Naive thymus-derived CD4-positive, alpha-beta T cell (primary cell): ENCODE measurements at regions not wholly inside any gene's neighbourhood (a gene's known extent, or its start where the extent isn't known, plus 50 kb on each side); places are given as distances from the start of the nearest gene placed in this dataset.

Experiments used
- ATAC-seq: fragments of 150-1000 bp; cut with Tn5 transposase; 2 replicates; pipeline ENCODE4 v1.10.0; 2021; ENCODE audit warnings: mild to moderate bottlenecking, moderate library complexity
- CTCF ChIA-PET: fragments of 350-600 bp; sonication (Branson Sonifier 250); formaldehyde crosslinking; loops from one replicate; lab custom pipeline; 2021; ENCODE audit warnings: antibody characterized with exemption; lab: Charles Lee
- POLR2A ChIA-PET: fragments of 350-600 bp; sonication (Branson Sonifier 250); formaldehyde crosslinking; loops from one replicate; lab custom pipeline; 2021; ENCODE audit warnings: antibody characterized with exemption, inconsistent platforms; lab: Charles Lee
- DNase-seq, 9 donors: peaks; one replicate each; pipeline versions ENCODE4 v3.0.0 to v3.0.0-alpha.2; 2020 to 2022; ENCODE audit warnings: mixed read lengths in 1 of 9
- H3K27ac ChIP-seq: one replicate; pipeline ENCODE4 v1.7.0; 2013; ENCODE audit warnings: mild to moderate bottlenecking, low read depth, low read length, moderate library complexity
- H3K27me3 ChIP-seq, 2 donors: one replicate each; pipeline ENCODE4 v1.7.0; 2013; ENCODE audit warnings: low read length in 2 of 2, mild to moderate bottlenecking in 2 of 2, moderate library complexity in 2 of 2; ENCODE audit not compliant: control insufficient read depth in 2 of 2, insufficient read depth in 2 of 2
- H3K36me3 ChIP-seq, 3 experiments: 1 replicate in 2 of 3; 2 replicates in 1 of 3; pipeline ENCODE4 v1.7.0; 2013; ENCODE audit warnings: low read length in 3 of 3, mild to moderate bottlenecking in 3 of 3, moderate library complexity in 1 of 3; ENCODE audit not compliant: insufficient read depth in 3 of 3, control insufficient read depth in 2 of 3
- H3K4me1 ChIP-seq, 2 donors: one replicate each; pipeline ENCODE4 v1.7.0; 2013; ENCODE audit warnings: low read length in 2 of 2, mild to moderate bottlenecking in 2 of 2, moderate library complexity in 1 of 2; ENCODE audit not compliant: control insufficient read depth in 2 of 2, insufficient read depth in 2 of 2
- H3K4me3 ChIP-seq: 2 replicates; pipeline ENCODE4 v1.7.0; 2013; ENCODE audit warnings: mild to moderate bottlenecking, low read length
- H3K9me3 ChIP-seq, 3 experiments: 1 replicate in 2 of 3; 2 replicates in 1 of 3; pipeline ENCODE4 v1.7.0; 2013; ENCODE audit warnings: low read length in 3 of 3; ENCODE audit not compliant: control insufficient read depth in 2 of 3
- H3K27ac Mint-ChIP-seq, 9 donors: one replicate each; pipeline ENCODE4 v1.8.0; 2020 to 2022; ENCODE audit warnings: mixed read lengths in 9 of 9, mild to moderate bottlenecking in 8 of 9, moderate library complexity in 5 of 9, inconsistent platforms in 2 of 9
- H3K27me3 Mint-ChIP-seq, 5 donors: one replicate each; pipeline ENCODE4 v1.8.0; 2021 to 2022; ENCODE audit warnings: mixed read lengths in 5 of 5, mild to moderate bottlenecking in 1 of 5
- H3K36me3 Mint-ChIP-seq, 5 donors: one replicate each; pipeline ENCODE4 v1.8.0; 2020 to 2022; ENCODE audit warnings: mixed read lengths in 5 of 5, mild to moderate bottlenecking in 3 of 5, inconsistent platforms in 1 of 5
- H3K4me1 Mint-ChIP-seq, 7 donors: one replicate each; pipeline ENCODE4 v1.8.0; 2020 to 2022; ENCODE audit warnings: mixed read lengths in 7 of 7, mild to moderate bottlenecking in 3 of 7, inconsistent platforms in 1 of 7
- H3K4me3 Mint-ChIP-seq, 10 donors: one replicate each; pipeline ENCODE4 v1.8.0; 2020 to 2022; ENCODE audit warnings: mild to moderate bottlenecking in 10 of 10, mixed read lengths in 10 of 10, moderate library complexity in 6 of 10, inconsistent platforms in 2 of 10
- H3K9me3 Mint-ChIP-seq, 11 donors: one replicate each; pipeline ENCODE4 v1.8.0; 2020 to 2022; ENCODE audit warnings: mixed read lengths in 11 of 11, mild to moderate bottlenecking in 4 of 11, inconsistent platforms in 1 of 11, moderate library complexity in 1 of 11
- intact Hi-C, 2 donors: fragments of 100-400 bp; cut with micrococcal nuclease; formaldehyde crosslinking; loops; one replicate each; pipeline ENCODE4 v1.15.1; 2023

GRCh38 chr2:2664989-2665833 lies 334.1 kb upstream of the MYT1L start:
- intact Hi-C loops, result no loop called here
- Mint-ChIP-seq H3K4me1 (no peaks in the 10 kb centered on the region), H3K36me3 (peaks cover 0 to 4% (median 0%) of the 10 kb centered on the region in 5 donors)

GRCh38 chr2:2663401-2664036 lies 332.4 kb upstream of the MYT1L start:
- Histone ChIP-seq H3K9me3 (peaks cover 0 to 6% (median 0%) of the 10 kb centered on the region in 3 experiments), H3K4me3 (no peak overlapping the region), H3K27me3 (no peaks in the 10 kb centered on the region), H3K27ac (no peak overlapping the region), H3K4me1 (no peaks in the 10 kb centered on the region), H3K36me3 (no peaks in the 10 kb centered on the region)
- CTCF ChIA-PET, result no interaction called here
- no peaks in the 10 kb centered on the region for H3K4me1 Mint-ChIP-seq
- intact Hi-C loops, result no loop called here
- H3K27me3 Mint-ChIP-seq, result no peaks in the 10 kb centered on the region
- peaks cover 0 to 7% (median 2%) of the 10 kb centered on the region in 5 donors for H3K36me3 Mint-ChIP-seq
- DNase-seq, result no peak
- no peak for ATAC-seq
- peak overlapping the region in 1 of 9 donors; percentile 9 for H3K27ac Mint-ChIP-seq
- POLR2A ChIA-PET, result no interaction called here
- no peak overlapping the region for H3K4me3 Mint-ChIP-seq
- H3K9me3 Mint-ChIP-seq, result peaks cover 0 to 20% (median 4%) of the 10 kb centered on the region in 11 donors

More at GRCh38 chr2:2664989-2665833, 334.1 kb upstream of the MYT1L start:
- POLR2A ChIA-PET, result no interaction called here
- Histone ChIP-seq H3K27ac (no peak overlapping the region), H3K27me3 (no peaks in the 10 kb centered on the region), H3K36me3 (no peaks in the 10 kb centered on the region), H3K4me1 (no peaks in the 10 kb centered on the region), H3K9me3 (no peaks in the 10 kb centered on the region), H3K4me3 (no peak overlapping the region)
- H3K9me3 Mint-ChIP-seq, result peaks cover 0 to 6% (median 0%) of the 10 kb centered on the region in 11 donors
- no peak overlapping the region for H3K4me3 Mint-ChIP-seq
- H3K27me3 Mint-ChIP-seq, result no peaks in the 10 kb centered on the region
- CTCF ChIA-PET, result no interaction called here
- DNase-seq, result no peak
- H3K27ac Mint-ChIP-seq, result no peak overlapping the region
- ATAC-seq, result no peak

DNA sequence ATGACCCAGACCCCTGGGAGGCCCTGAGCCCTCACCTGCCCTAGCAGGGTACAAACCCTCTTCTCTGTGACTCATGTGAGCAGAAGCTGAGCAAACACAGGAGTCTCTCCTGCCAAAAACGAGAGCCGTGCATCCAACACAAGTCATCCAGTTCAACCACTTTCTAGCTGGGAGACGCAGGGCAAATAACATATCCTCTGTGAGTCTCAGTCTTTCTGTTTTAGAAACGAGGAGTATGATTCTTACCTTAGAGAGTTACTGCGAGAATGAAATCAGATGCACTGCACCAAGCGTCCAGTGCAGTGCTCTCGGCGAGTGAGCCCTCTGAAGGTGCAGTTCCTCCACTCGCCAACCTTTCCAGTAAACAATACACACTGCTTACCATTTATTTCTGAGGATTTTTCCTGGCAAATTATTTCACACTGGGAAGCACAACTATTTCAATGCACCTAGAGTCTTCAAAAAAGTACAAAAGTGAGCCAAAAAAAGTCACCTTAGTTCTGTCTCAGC lies 331.8 kb upstream of the MYT1L start:
- H3K4me3 ChIP-seq, result no peak overlapping the region
- intact Hi-C loops, result no loop called here
- ChIA-PET POLR2A (no interaction called here), CTCF (no interaction called here)
- H3K36me3 ChIP-seq, result no peaks in the 10 kb centered on the region
- peaks cover 0 to 13% (median 8%) of the 10 kb centered on the region in 5 donors for H3K36me3 Mint-ChIP-seq
- DNase-seq, result no peak
- no peak for ATAC-seq
- H3K27ac ChIP-seq, result no peak overlapping the region
- H3K27me3 ChIP-seq, result no peaks in the 10 kb centered on the region
- H3K4me1 Mint-ChIP-seq, result peaks cover 0 to 4% (median under 1%) of the 10 kb centered on the region in 7 donors
- H3K4me3 Mint-ChIP-seq, result no peak overlapping the region
- H3K27ac Mint-ChIP-seq, result no peak overlapping the region
- no peaks in the 10 kb centered on the region for H3K27me3 Mint-ChIP-seq
- peaks cover 0 to 6% (median 0%) of the 10 kb centered on the region in 3 experiments for H3K9me3 ChIP-seq
- H3K4me1 ChIP-seq, result no peaks in the 10 kb centered on the region
- H3K9me3 Mint-ChIP-seq, result peaks cover 0 to 26% (median 6%) of the 10 kb centered on the region in 11 donors

DNA sequence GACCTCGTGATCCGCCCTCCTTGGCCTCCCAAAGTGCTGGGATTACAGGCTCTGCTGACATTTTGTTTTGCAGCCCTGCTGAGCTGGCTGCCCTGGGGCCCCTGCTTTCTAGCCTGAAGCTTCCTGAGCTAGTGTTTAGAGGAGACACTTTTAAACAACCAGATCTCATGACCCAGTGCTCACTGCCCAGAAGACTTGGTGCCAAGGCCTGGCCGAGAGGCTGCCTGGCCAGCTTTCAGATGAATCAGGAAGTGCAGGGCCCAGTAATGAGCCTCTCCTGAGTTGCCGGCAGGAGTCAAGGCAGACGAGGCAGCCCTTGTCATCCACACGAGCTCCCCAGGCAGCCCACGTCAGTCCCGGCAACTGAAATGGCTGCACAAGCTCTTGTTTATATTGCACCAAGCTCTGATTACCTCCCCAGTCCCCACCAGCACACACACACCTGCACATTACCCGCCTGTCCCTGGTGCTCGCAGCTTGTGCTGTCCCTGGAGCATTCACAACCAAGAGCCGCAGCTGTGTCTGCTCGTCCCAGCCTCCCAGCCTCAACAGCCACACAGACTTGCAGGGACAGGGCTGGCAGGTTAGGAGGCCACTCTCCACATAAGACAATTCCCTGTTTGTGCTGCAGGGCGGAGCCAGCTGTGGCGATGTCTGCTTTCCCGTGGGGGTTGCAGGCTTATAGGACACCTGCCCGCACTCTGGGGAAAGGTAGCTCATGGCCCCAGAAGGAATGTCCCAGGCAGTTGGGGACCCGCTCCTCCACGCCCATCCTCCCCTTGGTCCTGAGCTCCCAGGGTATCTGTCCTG lies 331.2 kb upstream of the MYT1L start:
- POLR2A ChIA-PET, result no interaction called here
- Mint-ChIP-seq H3K9me3 (peaks cover 0 to 28% (median 6%) of the 10 kb centered on the region in 11 donors), H3K36me3 (peaks cover 0 to 13% (median 8%) of the 10 kb centered on the region in 5 donors), H3K27me3 (no peaks in the 10 kb centered on the region), H3K27ac (no peak overlapping the region), H3K4me1 (peaks cover 0 to 11% (median 7%) of the 10 kb centered on the region in 7 donors), H3K4me3 (no peak overlapping the region)
- Histone ChIP-seq H3K27me3 (no peaks in the 10 kb centered on the region), H3K4me3 (no peak overlapping the region), H3K4me1 (peaks cover 0 to 2% of the 10 kb centered on the region in 2 donors), H3K36me3 (no peaks in the 10 kb centered on the region), H3K27ac (no peak overlapping the region), H3K9me3 (peaks cover 0 to 6% (median 0%) of the 10 kb centered on the region in 3 experiments)
- CTCF ChIA-PET, result no interaction called here
- DNase-seq, result no peak
- intact Hi-C loops, result no loop called here
- no peak for ATAC-seq

GRCh38 chr2:2660789-2661355 lies 329.8 kb upstream of the MYT1L start:
- Histone ChIP-seq H3K4me3 (no peak overlapping the region), H3K36me3 (no peaks in the 10 kb centered on the region), H3K4me1 (peaks cover 0 to 7% of the 10 kb centered on the region in 2 donors), H3K9me3 (peaks cover 0 to 6% (median 0%) of the 10 kb centered on the region in 3 experiments), H3K27me3 (no peaks in the 10 kb centered on the region), H3K27ac (no peak overlapping the region)
- Mint-ChIP-seq H3K4me1 (peaks cover 0 to 19% (median 14%) of the 10 kb centered on the region in 7 donors), H3K36me3 (peaks cover 0 to 13% (median 8%) of the 10 kb centered on the region in 5 donors), H3K9me3 (peaks cover 0 to 28% (median 6%) of the 10 kb centered on the region in 11 donors), H3K27me3 (peaks cover 0 to 3% (median 0%) of the 10 kb centered on the region in 5 donors), H3K27ac (no peak overlapping the region), H3K4me3 (no peak overlapping the region)
- ATAC-seq, result no peak
- intact Hi-C loops, result no loop called here
- CTCF ChIA-PET, result no interaction called here
- no peak for DNase-seq
- POLR2A ChIA-PET, result no interaction called here
